ENCODE measurements at regions not wholly inside any gene's neighbourhood (a gene's known extent, or its start where the extent isn't known, plus 50 kb on each side); places are given as distances from the start of the nearest gene placed in this dataset.

DNA sequence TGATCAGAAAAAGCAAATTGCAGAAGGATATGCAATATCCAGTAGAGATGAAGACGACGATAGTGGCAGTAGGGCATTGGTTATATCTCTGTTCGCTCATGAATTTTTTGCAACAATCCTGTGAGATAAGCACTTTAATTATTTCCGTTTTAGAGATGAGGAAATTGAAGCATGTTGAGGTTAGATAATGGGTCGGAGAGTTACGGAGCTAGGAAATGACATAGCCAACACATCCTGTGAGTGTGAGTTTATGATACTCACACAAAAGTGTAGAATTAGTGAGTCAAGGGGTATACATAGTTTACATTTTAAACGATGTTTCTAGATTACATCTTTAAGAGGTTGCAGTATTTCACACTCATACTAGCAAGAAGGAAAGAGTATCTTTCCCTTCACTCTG, 123.1 kb upstream of the ARL4C start:
- TF ChIP-seq, protein P1, sequence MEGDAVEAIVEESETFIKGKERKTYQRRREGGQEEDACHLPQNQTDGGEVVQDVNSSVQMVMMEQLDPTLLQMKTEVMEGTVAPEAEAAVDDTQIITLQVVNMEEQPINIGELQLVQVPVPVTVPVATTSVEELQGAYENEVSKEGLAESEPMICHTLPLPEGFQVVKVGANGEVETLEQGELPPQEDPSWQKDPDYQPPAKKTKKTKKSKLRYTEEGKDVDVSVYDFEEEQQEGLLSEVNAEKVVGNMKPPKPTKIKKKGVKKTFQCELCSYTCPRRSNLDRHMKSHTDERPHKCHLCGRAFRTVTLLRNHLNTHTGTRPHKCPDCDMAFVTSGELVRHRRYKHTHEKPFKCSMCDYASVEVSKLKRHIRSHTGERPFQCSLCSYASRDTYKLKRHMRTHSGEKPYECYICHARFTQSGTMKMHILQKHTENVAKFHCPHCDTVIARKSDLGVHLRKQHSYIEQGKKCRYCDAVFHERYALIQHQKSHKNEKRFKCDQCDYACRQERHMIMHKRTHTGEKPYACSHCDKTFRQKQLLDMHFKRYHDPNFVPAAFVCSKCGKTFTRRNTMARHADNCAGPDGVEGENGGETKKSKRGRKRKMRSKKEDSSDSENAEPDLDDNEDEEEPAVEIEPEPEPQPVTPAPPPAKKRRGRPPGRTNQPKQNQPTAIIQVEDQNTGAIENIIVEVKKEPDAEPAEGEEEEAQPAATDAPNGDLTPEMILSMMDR (IDR thresholded peaks at IDR 0.05), result no peak
- no peaks in the 10 kb centered on the region for H3K9me3 ChIP-seq
- no peak overlapping the region for H3K4me3 ChIP-seq
- H3K27ac ChIP-seq, result no peak overlapping the region
- H3K27me3 ChIP-seq, result no peaks in the 10 kb centered on the region
- no peak for DNase-seq (ENCODE audit: low spot score)
- no peaks in the 10 kb centered on the region for H3K4me1 ChIP-seq
- H3K36me3 ChIP-seq, result no peaks in the 10 kb centered on the region

DNA sequence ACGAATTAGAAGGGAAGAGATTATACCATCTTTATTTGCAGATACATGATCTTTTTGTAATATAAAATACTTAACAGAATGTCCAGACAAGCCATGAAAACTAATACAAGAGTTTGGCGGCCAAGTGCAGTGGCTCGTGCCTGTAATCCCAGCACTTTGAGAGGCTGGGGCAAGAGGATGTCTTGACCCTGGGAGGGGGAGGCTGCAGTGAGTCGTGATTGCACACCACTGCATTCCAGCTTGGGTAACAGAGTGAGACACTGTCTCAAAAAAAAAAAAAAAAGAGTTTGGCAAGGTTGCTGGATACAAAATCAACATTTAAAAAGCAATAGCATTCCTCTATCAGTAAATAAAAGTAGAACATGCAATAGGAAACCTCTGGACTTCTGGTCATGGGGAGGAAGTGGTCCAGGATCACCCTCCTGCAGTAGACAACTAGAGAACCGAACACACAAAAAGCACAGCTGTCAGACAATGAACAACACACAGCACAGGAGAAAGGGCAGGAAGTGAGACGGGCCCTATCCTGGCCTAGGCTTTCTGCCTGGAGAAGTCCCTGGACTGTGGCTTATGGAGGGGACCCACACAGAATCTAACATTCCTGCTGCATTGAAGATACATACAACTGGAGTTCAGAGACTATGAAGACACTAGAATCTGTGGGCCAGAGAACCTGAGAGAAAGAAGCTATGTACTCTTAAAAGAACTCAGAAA, 118.9 kb upstream of the ARL4C start:
- H3K36me3 ChIP-seq, result no peaks in the 10 kb centered on the region
- H3K9me3 ChIP-seq, result peaks cover 0 to 15% of the 10 kb centered on the region in 2 donors
- no peak overlapping the region for H3K27ac ChIP-seq
- no peak overlapping the region for H3K4me3 ChIP-seq
- peak; percentile 5 for DNase-seq (ENCODE audit: low spot score)
- no peaks in the 10 kb centered on the region for H3K4me1 ChIP-seq
- no peaks in the 10 kb centered on the region for H3K27me3 ChIP-seq
- TF ChIP-seq, protein P1 (IDR thresholded peaks at IDR 0.05), result no peak

DNA sequence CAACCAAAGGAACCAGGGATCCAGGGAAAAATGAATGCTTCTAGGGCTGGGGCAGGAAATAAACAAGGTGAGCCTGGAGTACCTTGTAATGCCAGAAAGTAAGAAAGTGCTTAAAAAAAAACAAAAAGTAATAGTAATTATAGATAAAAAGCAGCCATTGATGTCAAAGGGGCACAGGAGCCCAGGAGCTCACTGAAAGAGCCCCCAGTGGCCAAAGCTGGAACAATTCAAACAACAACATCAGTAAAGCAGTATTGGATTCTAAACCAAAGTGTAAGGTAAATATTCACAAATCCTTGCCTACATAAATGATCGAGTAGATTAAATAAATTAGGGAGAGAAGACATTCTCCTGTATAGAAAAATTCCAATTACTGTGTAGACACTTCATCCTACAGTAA, 114.3 kb upstream of the ARL4C start:
- H3K36me3 ChIP-seq, result no peaks in the 10 kb centered on the region
- no peak overlapping the region for H3K27ac ChIP-seq
- no peak for DNase-seq (ENCODE audit: low spot score)
- TF ChIP-seq, protein P1 (IDR thresholded peaks at IDR 0.05), result peak in 1 of 2 donors; percentile 22
- H3K9me3 ChIP-seq, result peaks cover 0 to 15% of the 10 kb centered on the region in 2 donors
- H3K4me1 ChIP-seq, result no peaks in the 10 kb centered on the region
- no peak overlapping the region for H3K4me3 ChIP-seq
- H3K27me3 ChIP-seq, result no peaks in the 10 kb centered on the region

DNA sequence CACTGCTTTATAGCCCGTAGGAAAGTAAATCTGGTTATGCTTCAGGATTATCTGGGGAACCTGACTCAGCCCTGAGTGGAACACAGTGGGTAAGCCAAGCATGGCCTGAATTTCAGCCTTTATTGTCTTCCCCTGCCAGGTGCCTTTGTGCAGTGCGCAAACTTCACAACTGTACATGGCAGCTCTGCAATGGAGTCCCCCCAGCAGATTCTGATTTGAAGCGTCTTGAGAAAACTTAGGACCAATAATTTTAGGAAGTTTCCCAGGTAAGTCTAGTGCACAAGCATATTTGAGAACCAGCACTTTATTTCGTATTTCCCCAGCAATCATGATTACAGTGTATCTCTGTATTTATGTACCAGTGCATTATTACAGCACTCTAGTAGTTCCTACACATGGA, 112.1 kb upstream of the ARL4C start:
- no peak for DNase-seq (ENCODE audit: low spot score)

DNA sequence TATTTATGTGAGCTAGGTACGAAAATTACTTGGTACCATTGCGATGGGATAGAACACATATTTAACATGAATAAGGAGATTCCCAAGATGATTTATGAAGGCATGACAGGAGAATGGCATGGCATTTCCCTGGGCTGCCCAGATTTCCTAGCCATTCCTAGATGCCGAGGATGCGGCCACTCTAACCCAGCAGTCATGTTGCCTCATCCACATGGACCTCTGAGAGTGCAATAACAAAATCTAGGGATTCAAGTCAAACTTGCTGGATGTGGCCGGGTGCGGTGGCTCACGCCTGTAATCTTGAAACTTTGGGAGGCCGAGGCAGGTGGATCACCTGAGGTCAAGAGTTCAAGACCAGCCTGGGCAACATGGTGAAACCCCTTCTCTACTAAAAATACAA, 110.8 kb upstream of the ARL4C start:
- no peak for DNase-seq (ENCODE audit: low spot score)
- Histone ChIP-seq H3K4me3 (no peak overlapping the region), H3K27ac (no peak overlapping the region), H3K36me3 (no peaks in the 10 kb centered on the region), H3K4me1 (no peaks in the 10 kb centered on the region), H3K27me3 (no peaks in the 10 kb centered on the region), H3K9me3 (peaks cover 0 to 8% of the 10 kb centered on the region in 2 donors)
- TF ChIP-seq, protein P1 (IDR thresholded peaks at IDR 0.05), result no peak

More for the DNA sequence above, 112.1 kb upstream of the ARL4C start:
- Histone ChIP-seq H3K9me3 (peaks cover 0 to 15% of the 10 kb centered on the region in 2 donors), H3K4me1 (no peaks in the 10 kb centered on the region), H3K4me3 (no peak overlapping the region), H3K36me3 (no peaks in the 10 kb centered on the region), H3K27me3 (no peaks in the 10 kb centered on the region), H3K27ac (no peak overlapping the region)
- TF ChIP-seq, protein P1 (IDR thresholded peaks at IDR 0.05), result no peak

DNA sequence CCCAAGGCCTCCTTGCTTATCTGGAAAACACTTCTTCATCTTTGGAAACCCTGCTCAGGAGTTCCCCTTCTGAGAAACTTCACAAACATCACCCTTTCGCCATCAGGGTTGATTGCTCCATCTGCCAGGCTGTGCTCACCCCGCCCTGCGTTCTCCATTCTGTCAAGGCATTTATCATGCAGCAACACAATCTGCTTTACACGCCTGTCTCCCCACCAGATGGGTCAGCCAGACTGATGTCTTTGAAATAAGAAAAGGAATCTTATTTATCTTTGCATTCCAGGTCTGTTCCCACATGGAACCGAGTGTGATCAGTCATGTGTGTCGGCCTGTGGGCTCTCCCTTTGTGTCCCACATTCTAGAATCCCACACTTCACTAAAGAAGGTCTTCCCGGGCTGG, 110.0 kb upstream of the ARL4C start:
- no peaks in the 10 kb centered on the region for H3K36me3 ChIP-seq
- TF ChIP-seq, protein P1 (IDR thresholded peaks at IDR 0.05), result no peak
- H3K4me1 ChIP-seq, result no peaks in the 10 kb centered on the region
- DNase-seq (ENCODE audit: low spot score), result no peak
- no peaks in the 10 kb centered on the region for H3K9me3 ChIP-seq
- no peak overlapping the region for H3K27ac ChIP-seq
- H3K27me3 ChIP-seq, result no peaks in the 10 kb centered on the region
- H3K4me3 ChIP-seq, result no peak overlapping the region

Data from right atrium auricular region (tissue), 2 donors.